ENCODE measurements at regions not wholly inside any gene's neighbourhood (a gene's known extent, or its start where the extent isn't known, plus 50 kb on each side); places are given as distances from the start of the nearest gene placed in this dataset.

DNA sequence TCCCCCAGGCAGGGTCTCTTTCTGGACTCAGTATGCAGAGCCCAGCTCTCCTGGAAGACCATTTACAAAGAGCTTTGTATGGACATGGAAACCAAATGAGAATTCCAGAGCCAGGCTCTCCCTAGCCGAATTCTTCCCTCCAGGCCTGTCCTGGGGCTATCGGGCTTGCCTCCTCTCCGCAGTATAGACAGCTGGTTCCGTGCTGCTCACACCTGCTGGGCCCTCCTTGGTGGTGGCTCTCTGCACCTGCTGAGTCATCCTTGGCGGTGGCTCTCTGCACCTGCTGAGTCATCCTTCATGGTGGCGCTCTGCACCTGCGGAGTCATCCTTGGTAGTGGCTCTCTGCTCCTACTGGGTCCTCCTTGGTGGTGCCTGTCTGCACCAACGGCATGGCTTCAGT, 743.5 kb downstream of the BRD1 start:
- TF ChIP-seq POLR2AphosphoS5 (IDR thresholded peaks at IDR 0.05) (no peak), POLR2A (IDR thresholded peaks at IDR 0.05) (no peak), EP300 (IDR thresholded peaks at IDR 0.05) (no peak)
- TF ChIP-seq, protein P1, sequence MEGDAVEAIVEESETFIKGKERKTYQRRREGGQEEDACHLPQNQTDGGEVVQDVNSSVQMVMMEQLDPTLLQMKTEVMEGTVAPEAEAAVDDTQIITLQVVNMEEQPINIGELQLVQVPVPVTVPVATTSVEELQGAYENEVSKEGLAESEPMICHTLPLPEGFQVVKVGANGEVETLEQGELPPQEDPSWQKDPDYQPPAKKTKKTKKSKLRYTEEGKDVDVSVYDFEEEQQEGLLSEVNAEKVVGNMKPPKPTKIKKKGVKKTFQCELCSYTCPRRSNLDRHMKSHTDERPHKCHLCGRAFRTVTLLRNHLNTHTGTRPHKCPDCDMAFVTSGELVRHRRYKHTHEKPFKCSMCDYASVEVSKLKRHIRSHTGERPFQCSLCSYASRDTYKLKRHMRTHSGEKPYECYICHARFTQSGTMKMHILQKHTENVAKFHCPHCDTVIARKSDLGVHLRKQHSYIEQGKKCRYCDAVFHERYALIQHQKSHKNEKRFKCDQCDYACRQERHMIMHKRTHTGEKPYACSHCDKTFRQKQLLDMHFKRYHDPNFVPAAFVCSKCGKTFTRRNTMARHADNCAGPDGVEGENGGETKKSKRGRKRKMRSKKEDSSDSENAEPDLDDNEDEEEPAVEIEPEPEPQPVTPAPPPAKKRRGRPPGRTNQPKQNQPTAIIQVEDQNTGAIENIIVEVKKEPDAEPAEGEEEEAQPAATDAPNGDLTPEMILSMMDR (IDR thresholded peaks at IDR 0.05), result no peak
